ENCODE measurements at regions not wholly inside any gene's neighbourhood (a gene's known extent, or its start where the extent isn't known, plus 50 kb on each side); places are given as distances from the start of the nearest gene placed in this dataset.
A peak's percentile ranks its signal among the peaks of the same experiment; 100 is the strongest.
"Not testable (repeated sequence)": the region's sequence is repeated elsewhere in the genome, so short reads cannot be mapped to it uniquely, and the experiment has no call there.

DNA sequence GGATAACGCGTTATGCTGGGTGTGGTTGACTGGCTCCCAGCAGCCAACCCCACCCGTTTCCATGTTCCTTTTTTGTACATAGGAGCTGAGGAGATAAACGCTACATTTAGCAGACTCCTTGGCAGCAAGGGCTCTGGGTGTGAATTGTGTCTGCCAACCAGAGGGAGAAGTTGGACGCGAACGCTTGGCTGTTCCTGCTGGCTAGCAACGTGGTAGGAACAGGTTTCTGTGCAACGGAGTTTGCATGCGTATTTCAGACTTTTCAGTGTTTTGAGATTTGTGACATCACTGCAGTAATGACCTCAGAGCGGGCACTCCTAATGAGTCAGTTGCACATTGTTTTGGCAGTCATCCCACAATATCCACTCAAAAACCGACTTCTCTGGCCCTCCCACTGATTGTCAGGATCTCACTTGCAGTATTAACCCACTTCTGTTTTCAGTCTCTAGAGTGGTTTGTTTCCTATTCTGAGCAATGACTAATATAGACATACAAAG lies 98.7 kb upstream of the RGS1 start:
- no peak for DNase-seq (ENCODE audit: extremely low read depth in 1 of 2, low read depth in 1 of 2)

DNA sequence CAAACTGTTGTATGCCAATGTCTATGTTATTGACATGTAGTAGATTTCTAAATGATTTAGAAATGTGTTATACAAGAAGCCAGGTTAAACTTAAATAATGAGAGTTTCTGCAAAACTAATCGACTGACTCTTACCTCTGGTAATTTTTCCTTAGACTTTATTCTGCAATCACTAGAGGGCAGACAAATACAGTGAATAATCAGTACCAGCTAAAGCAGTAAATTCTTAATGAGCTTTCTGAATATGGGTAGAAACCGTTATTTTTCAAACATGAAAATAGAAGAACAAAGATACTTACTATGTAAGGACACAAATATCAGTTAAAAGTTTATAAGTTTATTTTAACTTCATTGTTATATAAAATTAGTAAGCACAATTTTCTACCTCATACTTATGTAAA lies 97.9 kb upstream of the RGS1 start:
- DNase-seq (ENCODE audit: extremely low read depth in 1 of 2, low read depth in 1 of 2) = no peak

DNA sequence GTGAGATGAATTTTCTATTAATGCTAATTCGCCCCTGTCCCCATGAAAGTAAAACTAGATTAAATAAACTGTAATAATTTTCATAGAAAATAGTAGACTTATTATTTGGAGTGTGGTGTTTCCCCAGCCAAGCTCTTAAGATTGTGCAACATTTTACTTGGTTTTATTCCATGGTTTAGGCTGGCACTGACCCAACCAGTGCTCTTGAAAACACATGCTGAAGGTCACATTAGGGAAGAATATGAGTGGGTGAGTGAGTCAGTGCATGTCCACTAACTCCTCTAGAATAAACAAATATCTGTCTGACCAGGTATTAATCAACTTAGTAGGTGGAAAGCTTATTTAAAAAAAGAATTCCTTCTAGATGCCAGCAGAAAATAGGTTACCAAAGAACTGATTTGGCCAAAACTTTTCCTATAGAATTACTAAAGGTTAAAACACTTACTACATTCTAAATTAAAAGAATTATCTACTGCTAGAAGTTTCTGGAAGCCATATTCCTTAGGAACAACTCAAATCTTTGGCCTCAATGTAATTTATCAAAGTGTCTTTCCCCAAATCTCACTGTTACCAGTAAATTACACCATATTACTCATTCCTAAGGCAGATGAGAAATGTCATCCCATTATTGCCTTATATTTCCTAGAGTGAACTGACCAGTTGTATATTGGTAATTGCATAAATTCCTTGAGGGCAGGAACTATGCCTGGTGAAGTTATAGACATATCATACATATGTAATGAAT lies 89.7 kb upstream of the RGS1 start:
- DNase-seq (ENCODE audit: extremely low read depth in 1 of 2, low read depth in 1 of 2) = no peak

DNA sequence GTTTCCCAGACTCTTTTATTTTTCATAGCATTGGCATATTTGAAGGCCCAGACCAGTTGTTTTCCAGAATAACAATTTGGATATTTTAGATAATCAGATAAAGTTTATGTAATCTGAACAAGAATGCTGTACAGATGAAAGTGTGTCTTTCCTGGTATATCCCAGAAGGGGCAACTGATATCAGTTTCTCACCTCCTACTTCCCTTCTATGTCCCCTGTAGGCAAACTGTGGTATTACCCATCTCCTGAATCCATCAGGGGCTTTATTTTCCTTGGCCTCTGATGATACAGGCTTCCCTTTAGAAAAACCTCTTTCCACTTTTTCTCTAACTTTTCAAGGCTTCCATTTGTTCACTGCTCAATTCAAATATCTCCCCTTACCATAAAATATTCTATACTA lies 87.5 kb upstream of the RGS1 start:
- DNase-seq (ENCODE audit: extremely low read depth in 1 of 2, low read depth in 1 of 2) = no peak

DNA sequence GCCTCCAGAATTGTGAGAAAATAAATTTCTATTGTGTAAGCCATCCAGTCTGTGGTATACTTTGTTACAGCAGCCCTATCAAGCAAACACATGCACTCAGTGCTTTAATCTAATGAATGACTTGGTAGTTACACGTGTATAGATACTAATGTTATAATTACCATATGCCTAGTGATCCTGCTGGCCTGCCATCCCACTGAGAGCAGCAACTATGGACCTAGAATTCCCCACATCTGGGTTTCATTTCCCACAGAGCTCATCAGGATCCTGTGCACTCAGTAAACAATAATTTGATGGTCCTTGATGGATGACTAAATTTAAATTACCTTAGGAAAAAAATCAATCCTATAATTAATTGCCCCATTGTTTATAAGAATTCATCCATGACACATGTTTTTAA lies 86.5 kb upstream of the RGS1 start:
- no peak for DNase-seq (ENCODE audit: extremely low read depth in 1 of 2, low read depth in 1 of 2)

DNA sequence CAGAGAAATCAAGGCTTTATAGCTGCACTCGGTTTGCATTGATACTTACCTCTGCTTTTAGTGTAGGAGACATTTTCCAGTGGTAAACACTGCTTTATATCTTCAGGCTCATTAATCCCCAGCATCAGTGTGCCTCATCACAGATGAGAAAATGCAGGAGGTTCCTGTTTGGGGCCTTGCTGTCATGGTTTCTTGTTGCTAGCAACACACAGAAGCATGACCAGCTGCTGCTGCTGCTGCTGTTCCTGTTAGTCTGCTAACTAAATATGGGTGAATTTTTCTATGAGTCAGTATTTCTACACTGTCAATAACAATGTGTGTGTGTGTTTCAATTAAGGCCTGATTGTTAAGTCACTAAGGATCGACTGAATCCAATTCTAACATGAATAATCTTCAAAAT lies 85.8 kb upstream of the RGS1 start:
- no peak for DNase-seq (ENCODE audit: extremely low read depth in 1 of 2, low read depth in 1 of 2)

DNA sequence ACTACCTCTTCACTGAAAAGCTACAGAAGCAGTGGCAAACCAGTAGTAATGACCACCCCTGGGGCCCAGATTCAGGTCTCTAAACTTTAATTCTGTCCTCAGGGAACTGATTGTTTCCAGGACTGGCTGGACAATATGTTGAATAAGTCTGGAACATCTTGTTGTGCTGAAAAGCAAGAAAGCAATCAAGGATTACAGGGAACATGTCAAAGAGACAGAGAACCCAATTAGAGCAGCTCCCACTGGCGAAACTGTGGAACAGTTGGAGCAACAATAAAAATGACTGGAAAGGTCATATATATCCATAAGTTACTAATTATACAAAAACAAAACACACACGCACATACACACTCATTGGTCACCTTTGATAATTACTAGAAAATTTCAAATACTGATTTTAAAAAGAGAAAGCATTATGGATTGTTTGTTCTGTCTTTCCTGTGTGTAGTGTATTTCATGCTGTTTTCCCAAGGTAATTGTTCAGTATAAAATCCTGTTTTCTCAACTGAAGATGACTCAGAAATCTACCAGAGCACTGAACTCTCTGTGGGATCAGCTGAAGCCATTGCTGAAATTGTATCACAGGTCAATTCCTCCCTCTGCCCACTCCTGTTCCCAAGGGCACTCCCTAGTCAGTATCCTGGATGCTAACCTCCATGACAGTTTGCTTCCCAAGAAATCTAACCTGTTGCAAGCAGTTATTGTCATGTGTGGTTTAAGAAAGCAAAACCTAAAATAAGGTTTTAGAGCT lies 83.6 kb upstream of the RGS1 start:
- DNase-seq (ENCODE audit: extremely low read depth in 1 of 2, low read depth in 1 of 2) = no peak

DNA sequence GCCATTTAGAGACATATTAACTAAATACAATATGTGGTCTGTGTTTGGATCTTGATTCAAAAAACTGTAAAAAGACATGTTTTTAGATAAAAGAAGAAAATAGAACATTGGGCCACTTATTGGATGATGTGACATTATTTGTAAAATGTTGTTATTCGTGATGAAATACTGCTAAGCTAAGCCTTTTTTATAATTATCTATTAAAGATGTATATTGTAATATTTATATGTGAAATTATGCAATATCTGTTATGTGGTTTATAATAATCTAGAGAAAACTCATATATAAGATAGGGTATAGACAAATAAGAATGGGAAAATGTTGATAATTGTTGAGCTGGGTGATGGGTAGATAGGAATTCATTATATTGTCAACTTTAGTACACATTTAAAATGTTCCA lies 82.0 kb upstream of the RGS1 start:
- DNase-seq (ENCODE audit: extremely low read depth in 1 of 2, low read depth in 1 of 2) = no peak

DNA sequence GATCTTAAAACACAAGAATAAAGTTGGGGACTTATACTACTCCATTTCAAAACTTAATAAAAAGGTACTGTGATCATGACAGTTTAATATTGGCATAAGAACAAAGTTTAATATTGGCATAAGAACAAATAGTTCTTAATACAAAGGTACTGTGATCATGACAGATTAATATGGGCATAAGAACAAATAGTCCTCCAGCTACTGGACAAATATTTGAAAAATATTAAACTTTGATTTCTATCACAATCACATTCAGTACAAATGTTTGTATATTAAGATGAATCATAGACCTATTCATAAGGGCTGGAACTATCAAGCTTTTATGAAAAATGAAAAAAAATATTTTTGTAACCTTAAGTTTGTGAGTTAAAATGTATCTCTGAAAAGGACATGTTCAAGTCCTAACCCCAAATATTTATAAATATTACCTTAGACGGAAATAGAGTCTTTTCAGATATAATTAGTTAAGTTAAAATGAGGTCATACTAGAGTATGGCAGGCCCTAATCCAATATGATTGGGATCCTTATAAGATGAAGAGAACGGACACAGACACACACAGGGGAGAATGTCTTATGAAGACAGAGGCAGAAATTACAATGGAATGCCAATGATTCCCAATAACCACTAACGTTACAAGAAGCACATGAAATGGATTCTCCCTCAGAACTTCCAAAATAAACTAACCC lies 79.1 kb upstream of the RGS1 start:
- no peak for DNase-seq (ENCODE audit: extremely low read depth in 1 of 2, low read depth in 1 of 2)

DNA sequence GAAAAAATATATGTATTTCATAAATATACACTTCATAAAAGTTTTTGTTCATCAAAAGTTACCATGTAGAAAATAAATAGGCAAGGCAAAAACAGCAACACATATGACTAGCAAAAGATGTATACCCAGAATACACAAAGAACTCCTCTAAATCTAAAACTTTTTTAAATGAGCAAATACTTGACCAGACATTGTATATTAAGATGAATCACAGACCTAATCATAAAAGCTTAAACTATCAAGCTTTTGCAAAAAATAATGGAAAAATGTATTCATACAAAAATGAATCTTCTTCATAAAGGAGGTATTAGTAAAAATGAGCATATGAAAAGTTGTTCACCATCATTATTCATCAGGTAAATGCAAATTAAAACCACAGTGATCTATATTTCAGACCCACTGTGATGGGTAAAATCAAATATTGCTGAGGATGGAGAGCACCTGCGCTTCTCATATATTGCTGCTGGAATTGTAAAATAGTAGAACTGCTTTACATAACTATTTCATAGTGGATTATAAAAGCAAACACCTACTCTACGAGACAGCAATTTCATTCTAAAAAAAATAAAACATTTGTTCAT lies 78.3 kb upstream of the RGS1 start:
- no peak for DNase-seq (ENCODE audit: extremely low read depth in 1 of 2, low read depth in 1 of 2)

DNA sequence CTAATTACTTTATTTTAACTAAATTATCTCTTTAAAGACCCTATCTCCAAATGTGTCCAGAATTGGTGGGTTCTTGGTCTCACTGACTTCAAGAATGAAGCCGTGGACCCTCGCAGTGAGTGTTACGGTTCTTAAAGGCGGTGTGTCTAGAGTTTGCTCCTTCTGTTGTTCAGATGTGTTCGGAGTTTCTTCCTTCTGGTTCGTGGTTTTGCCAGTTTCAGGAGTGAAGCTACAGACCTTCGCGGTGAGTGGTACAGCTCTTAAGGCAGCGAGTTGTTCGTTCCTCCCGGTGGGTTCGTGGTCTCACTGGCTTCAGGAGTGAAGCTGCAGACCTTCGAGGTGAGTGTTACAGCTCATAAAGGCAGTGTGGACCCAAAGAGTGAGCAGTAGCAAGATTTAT lies 77.5 kb upstream of the RGS1 start:
- DNase-seq (ENCODE audit: extremely low read depth in 1 of 2, low read depth in 1 of 2) = not testable (repeated sequence)

DNA sequence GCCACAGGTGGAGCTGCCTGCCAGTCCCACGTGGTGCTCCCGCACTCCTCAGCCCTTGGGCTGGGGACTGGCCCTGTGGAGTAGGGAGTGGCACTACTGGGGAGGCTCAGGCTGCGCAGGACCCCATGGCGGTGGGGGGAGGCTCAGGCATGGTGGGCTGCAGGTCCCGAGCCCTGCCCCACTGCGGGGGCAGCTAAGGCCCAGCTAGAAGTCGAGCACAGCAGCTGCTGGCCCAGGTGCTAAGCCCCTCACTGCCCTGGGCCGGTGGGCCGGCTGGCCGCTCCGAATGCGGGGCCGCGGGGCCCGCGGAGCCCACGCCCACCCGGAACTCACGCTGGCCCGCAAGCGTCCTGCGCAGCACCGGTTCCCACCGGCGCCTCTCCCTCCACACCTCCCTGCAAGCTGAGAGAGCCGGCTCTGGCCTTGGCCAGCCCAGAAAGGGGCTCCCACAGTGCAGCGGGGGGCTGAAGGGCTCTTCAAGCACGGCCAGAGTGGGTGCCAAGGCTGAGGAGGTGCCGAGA lies 76.5 kb upstream of the RGS1 start:
- not testable (repeated sequence) for DNase-seq (ENCODE audit: extremely low read depth in 1 of 2, low read depth in 1 of 2)

DNA sequence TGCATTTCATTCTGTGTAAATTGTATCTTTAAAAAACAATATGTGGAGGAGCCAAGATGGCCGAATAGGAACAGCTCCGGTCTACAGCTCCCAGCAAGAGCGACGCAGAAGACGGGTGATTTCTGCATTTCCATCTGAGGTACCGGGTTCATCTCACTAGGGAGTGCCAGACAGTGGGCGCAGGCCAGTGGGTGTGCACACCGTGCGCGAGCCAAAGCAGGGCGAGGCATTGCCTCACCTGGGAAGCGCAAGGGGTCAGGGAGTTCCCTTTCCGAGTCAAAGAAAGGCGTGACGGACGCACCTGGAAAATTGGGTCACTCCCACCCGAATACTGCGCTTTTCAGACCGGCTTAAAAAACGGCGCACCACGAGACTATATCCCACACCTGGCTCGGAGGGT lies 75.0 kb upstream of the RGS1 start:
- DNase-seq (ENCODE audit: extremely low read depth in 1 of 2, low read depth in 1 of 2) = not testable (repeated sequence)

DNA sequence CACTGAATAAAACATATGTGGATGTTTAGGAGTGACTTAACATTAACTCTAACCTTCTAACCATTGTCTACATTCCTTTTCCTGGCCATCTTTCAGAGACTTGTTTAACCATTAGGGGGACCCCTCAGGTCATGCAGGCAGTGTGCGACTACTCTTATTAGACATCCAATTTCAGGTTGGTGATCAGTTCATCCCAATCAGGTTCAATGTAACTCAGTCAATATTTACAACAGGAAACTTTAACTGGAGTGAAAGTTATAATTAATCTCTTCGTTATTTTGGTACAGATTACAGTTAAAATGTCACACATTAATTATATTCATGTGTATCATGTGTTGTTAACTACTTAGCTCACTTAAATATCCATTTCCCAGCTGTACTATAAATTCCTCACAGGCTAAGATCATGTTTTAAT lies 68.8 kb upstream of the RGS1 start:
- DNase-seq (ENCODE audit: extremely low read depth in 1 of 2, low read depth in 1 of 2) = no peak

DNA sequence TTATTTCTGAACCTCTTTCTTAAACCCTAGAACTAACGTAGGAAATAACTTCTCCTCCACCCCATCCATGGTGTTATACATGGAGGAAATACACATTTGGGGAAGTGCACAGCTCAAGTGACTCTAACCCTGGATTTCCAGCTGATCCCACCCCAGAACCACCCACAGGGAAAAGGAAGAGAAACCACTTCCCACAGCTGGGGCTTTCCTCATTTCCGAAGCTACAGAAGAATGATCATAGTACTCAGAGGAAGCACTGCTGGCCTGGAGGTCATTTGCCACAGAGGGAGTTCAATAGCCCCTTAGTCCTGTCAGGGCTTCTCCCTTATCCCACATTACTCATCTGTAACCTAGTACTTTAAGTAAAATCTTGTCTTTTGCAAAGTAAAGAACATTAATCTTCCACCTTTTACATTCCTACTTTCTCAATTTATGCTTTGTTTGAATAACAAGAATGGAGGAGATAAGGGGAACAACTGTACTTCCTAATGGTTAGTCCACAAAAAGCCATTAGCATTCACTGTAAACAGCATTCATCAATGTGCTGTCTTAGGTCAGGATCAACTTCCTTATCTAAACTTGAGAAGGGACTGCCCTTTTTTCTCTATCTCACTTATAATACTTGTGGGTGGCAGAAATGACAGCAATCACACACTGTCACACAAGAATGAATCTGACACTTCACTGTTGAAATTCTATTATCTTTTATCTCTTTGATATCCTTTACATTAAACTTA lies 63.0 kb upstream of the RGS1 start:
- no peak for DNase-seq (ENCODE audit: extremely low read depth in 1 of 2, low read depth in 1 of 2)

DNA sequence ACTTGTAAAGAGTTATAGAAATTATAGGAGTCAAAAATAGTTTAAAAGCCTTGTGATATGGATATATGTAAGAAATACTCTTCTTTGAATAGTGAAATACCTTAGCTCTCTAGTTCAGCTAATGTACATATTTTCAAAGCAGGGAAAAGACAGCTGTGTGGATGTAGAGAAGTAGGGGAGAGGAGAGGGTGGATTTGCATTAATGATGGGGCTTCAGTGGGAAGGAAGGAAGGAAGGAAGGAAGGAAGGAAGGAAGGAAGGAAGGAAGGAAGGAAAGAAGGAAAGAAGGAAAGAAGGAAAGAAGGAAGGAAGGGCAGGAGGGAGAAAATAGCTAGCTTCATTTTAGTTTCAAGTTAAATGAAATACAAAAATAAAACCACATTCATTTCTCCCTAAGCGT lies 62.4 kb upstream of the RGS1 start:
- no peak for DNase-seq (ENCODE audit: extremely low read depth in 1 of 2, low read depth in 1 of 2)

DNA sequence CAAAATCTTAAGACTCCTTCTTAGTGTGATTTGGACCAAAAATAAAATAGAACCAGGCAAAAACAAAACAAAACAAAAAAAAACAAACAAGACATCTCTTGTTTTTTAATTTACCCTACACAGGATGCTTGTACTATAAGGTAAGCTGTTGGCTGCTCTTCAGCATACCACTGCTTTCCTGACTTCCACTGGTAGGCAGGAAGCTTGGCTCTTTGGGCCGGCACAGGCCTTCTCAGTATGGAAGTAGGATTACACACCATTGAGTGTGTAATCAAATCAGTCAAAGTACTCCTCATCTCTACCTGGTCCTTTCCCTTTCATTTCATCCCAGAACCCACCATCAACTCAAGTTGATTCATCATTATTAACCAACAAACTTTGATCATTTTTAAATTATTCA lies 61.9 kb upstream of the RGS1 start:
- DNase-seq (ENCODE audit: extremely low read depth in 1 of 2, low read depth in 1 of 2) = no peak

DNA sequence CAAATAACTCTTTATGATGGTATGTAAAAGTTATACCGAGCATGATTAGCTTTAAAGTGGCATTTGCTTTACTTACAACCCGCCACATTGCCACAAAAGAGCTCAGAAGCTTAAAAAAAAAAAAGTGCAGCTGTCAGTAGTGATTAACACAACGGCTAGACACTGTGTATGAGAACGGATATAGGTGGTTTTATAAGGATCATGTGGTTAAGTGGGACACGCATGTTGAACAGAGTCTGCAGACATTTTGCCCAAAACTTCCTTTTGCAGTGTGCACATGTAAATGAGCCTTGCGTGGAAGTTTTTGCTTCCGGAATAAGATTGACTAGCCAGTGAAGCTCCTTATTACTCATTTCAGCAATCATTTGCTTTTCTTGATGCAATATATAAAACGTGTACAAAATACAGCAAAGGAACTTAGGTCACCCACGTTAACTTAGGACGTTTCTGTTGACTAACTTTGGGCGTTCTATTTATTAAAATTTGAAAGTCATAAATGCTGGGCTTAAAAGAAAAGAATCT lies 58.7 kb upstream of the RGS1 start:
- DNase-seq (ENCODE audit: extremely low read depth in 1 of 2, low read depth in 1 of 2) = peak in 1 of 2 donors; percentile 24

DNA sequence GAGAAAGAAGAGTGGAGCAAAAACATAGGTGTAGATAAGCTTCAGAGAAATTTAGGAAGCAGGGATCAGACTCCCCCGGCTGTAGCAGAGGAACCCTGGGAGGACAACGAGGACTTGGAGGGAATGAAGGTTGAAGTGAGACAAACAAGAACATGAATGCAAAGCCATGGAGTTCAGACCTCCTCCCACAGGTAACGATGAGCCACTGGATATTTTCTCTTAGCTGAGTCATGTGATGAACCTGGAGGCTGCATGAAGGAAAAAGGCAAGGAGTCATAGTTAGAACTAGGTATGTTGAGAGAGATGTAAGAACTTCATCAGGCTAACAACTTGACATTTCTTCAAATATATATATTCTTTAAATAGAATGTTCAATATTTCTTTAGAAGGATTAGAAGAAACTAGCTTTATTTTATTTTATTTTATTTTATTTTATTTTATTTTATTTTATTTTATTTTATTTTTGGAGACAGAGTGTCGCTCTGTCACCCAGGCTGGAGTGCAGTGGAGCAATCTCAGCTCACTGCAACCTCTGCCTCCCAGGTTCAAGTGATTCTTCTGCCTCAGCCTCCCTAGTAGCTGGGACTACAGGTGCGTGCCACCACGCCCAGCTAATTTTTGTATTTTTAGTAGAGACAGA lies 57.7 kb upstream of the RGS1 start:
- not testable (repeated sequence) for DNase-seq (ENCODE audit: extremely low read depth in 1 of 2, low read depth in 1 of 2)

DNA sequence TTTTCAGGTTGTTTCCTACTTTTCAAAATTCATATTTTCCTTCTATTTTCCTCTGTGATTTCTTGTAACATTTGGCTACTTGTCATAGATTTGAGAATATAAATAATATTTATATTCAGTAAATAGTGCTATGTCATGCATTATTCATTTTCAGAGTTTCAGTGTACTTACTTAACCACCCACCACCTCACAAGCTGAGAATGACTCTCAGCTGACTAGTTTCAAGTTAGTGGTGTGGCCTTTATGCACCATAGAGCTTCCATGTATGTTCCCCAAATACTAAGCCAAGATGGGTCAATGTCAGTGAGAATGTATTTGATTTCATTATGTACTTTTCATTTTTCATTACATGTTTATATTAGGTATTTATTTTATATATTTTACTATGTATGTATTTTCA lies 56.9 kb upstream of the RGS1 start:
- DNase-seq (ENCODE audit: extremely low read depth in 1 of 2, low read depth in 1 of 2) = no peak
